ENCODE measurements at regions not wholly inside any gene's neighbourhood (a gene's known extent, or its start where the extent isn't known, plus 50 kb on each side); places are given as distances from the start of the nearest gene placed in this dataset.

DNA sequence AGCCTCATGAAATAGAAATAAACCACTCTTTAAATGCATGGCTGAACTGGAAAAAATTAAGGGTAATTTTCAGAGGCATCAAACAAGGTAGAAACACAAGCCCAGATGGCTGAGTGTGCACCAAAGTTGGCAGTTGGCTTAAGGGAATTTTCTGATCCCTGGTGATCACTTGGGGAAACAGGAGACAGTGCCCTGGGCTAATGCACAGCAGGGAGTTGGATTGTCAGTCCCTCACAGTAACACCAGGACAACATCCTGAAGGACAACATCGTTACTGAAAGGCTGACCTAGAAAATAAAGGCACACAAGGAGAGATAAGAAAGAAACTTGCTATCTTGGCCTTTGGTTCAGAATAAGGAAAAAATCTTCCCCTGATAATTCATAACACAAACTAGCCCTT, 417.0 kb downstream of the SLC4A3 start:
- no peak for DNase-seq (ENCODE audit: extremely low spot score)
- POLR2A ChIA-PET = no interaction called here
- CTCF ChIA-PET = no interaction called here
- TF ChIP-seq SUZ12 (IDR thresholded peaks at IDR 0.05) = no peak
- TF ChIP-seq BHLHE40 (IDR thresholded peaks at IDR 0.05; ENCODE audit: borderline replicate concordance) = no peak
- no peak for TF ChIP-seq ELF4 (IDR thresholded peaks at IDR 0.05)
- TF ChIP-seq FOXK2 (IDR thresholded peaks at IDR 0.05) = no peak
- TF ChIP-seq SP1 (IDR thresholded peaks at IDR 0.05) = no peak
- no peak for TF ChIP-seq L3MBTL2 (conservative IDR thresholded peaks at IDR 0.05)
- no peak for TF ChIP-seq PKNOX1 (IDR thresholded peaks at IDR 0.05)
- no peak for TF ChIP-seq FOXM1 (IDR thresholded peaks at IDR 0.05; ENCODE audit: borderline replicate concordance)
- no peak for TF ChIP-seq LEF1 (IDR thresholded peaks at IDR 0.05; ENCODE audit: borderline replicate concordance)
- no peak for TF ChIP-seq ZNF384 (IDR thresholded peaks at IDR 0.05)
- TF ChIP-seq HDGF (IDR thresholded peaks at IDR 0.05; ENCODE audit: borderline replicate concordance) = no peak
- TF ChIP-seq NFRKB (IDR thresholded peaks at IDR 0.05) = no peak
- no peak for TF ChIP-seq FOXA1 (IDR thresholded peaks at IDR 0.05)

DNA sequence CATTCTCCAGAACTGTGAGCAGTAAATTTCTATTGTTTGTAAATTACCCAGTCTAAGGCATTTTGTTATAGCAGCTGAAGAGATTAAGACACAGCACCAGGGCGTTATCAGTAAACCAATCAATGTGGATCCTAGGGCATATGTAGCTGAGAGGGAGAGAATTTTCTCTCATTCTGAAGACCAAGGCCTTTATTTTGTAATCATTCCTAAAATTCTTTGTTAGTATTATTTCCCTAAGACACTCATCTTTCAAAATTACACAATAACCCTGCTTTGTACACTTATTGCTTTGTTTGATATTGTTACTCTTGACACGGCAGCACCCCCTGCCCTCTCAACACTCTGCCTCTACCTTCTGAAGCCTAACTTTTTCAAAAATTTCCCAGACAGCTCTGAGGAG, 419.1 kb downstream of the SLC4A3 start:
- DNase-seq (ENCODE audit: extremely low spot score) = no peak
- TF ChIP-seq BHLHE40 (IDR thresholded peaks at IDR 0.05; ENCODE audit: borderline replicate concordance) = no peak
- no peak for TF ChIP-seq HDGF (IDR thresholded peaks at IDR 0.05; ENCODE audit: borderline replicate concordance)
- TF ChIP-seq FOXK2 (IDR thresholded peaks at IDR 0.05) = no peak
- no peak for TF ChIP-seq SP1 (IDR thresholded peaks at IDR 0.05)
- no peak for TF ChIP-seq LEF1 (IDR thresholded peaks at IDR 0.05; ENCODE audit: borderline replicate concordance)
- no peak for TF ChIP-seq L3MBTL2 (conservative IDR thresholded peaks at IDR 0.05)
- no peak for TF ChIP-seq ELF4 (IDR thresholded peaks at IDR 0.05)
- no peak for TF ChIP-seq ARNT (IDR thresholded peaks at IDR 0.05)
- TF ChIP-seq SUZ12 (IDR thresholded peaks at IDR 0.05) = no peak
- no peak for TF ChIP-seq NFRKB (IDR thresholded peaks at IDR 0.05)
- no peak for TF ChIP-seq TARDBP (IDR thresholded peaks at IDR 0.05)
- no peak for TF ChIP-seq FOXM1 (IDR thresholded peaks at IDR 0.05; ENCODE audit: borderline replicate concordance)
- TF ChIP-seq FOXA1 (IDR thresholded peaks at IDR 0.05) = no peak
- TF ChIP-seq ZNF384 (IDR thresholded peaks at IDR 0.05) = no peak
- no peak for TF ChIP-seq PKNOX1 (IDR thresholded peaks at IDR 0.05)
- TF ChIP-seq CTBP1 (IDR thresholded peaks at IDR 0.05; ENCODE audit: borderline replicate concordance) = no peak
- POLR2A ChIA-PET = no interaction called here
- CTCF ChIA-PET = no interaction called here

GRCh38 chr2:220051716-220052115, 424.3 kb downstream of the SLC4A3 start:
- no peak for DNase-seq (ENCODE audit: extremely low spot score)
- POLR2A ChIA-PET = no interaction called here
- TF ChIP-seq SUZ12 (IDR thresholded peaks at IDR 0.05) (no peak), SP1 (IDR thresholded peaks at IDR 0.05) (no peak), FOXM1 (IDR thresholded peaks at IDR 0.05; ENCODE audit: borderline replicate concordance) (no peak), FOXA1 (IDR thresholded peaks at IDR 0.05) (no peak)
- CTCF ChIA-PET = no interaction called here

DNA sequence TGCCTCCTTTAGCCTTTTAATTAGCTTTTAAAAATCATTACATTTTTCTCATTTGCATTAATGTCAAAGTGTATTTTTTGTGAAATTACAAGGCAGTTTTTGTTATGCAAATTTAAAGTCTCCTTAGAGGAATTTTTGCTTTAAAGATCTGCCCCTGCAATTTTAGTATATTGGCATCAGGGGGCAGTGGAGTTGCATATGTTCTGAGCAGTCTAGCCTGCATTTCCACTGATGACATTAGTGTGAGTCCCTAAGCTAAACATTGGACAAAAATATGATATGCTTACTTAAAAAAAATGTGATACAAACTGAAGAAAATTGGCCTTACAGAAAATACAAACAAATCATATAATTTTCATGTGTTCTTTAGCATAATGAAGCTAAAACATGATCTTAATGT, 426.5 kb downstream of the SLC4A3 start:
- TF ChIP-seq SP1 (IDR thresholded peaks at IDR 0.05) (no peak), ELF4 (IDR thresholded peaks at IDR 0.05) (no peak), HDGF (IDR thresholded peaks at IDR 0.05; ENCODE audit: borderline replicate concordance) (no peak), CTBP1 (IDR thresholded peaks at IDR 0.05; ENCODE audit: borderline replicate concordance) (no peak), SUZ12 (IDR thresholded peaks at IDR 0.05) (no peak), NFRKB (IDR thresholded peaks at IDR 0.05) (no peak), ZNF384 (IDR thresholded peaks at IDR 0.05) (no peak), FOXA1 (IDR thresholded peaks at IDR 0.05) (no peak), PKNOX1 (IDR thresholded peaks at IDR 0.05) (no peak), TARDBP (IDR thresholded peaks at IDR 0.05) (no peak), BHLHE40 (IDR thresholded peaks at IDR 0.05; ENCODE audit: borderline replicate concordance) (no peak), L3MBTL2 (conservative IDR thresholded peaks at IDR 0.05) (no peak)
- no peak for DNase-seq (ENCODE audit: extremely low spot score)
- POLR2A ChIA-PET = no interaction called here
- CTCF ChIA-PET = no interaction called here

- no peak for DNase-seq (ENCODE audit: extremely low spot score)
- CTCF ChIA-PET = no interaction called here
- POLR2A ChIA-PET = no interaction called here
- TF ChIP-seq BHLHE40 (IDR thresholded peaks at IDR 0.05; ENCODE audit: borderline replicate concordance) = no peak
- TF ChIP-seq FOXA1 (IDR thresholded peaks at IDR 0.05) = no peak
- no peak for TF ChIP-seq PKNOX1 (IDR thresholded peaks at IDR 0.05)
- no peak for TF ChIP-seq ZNF384 (IDR thresholded peaks at IDR 0.05)
- TF ChIP-seq HDGF (IDR thresholded peaks at IDR 0.05; ENCODE audit: borderline replicate concordance) = no peak
- no peak for TF ChIP-seq LEF1 (IDR thresholded peaks at IDR 0.05; ENCODE audit: borderline replicate concordance)
- no peak for TF ChIP-seq TARDBP (IDR thresholded peaks at IDR 0.05)
- TF ChIP-seq L3MBTL2 (conservative IDR thresholded peaks at IDR 0.05) = no peak
- TF ChIP-seq SUZ12 (IDR thresholded peaks at IDR 0.05) = no peak
- no peak for TF ChIP-seq SP1 (IDR thresholded peaks at IDR 0.05)
- TF ChIP-seq CTBP1 (IDR thresholded peaks at IDR 0.05; ENCODE audit: borderline replicate concordance) = no peak
- no peak for TF ChIP-seq FOXK2 (IDR thresholded peaks at IDR 0.05)
- no peak for TF ChIP-seq ARNT (IDR thresholded peaks at IDR 0.05)
- no peak for TF ChIP-seq FOXM1 (IDR thresholded peaks at IDR 0.05; ENCODE audit: borderline replicate concordance)
Measured at GRCh38 chr2:220057391-220057790, 430.0 kb downstream of the SLC4A3 start.

DNA sequence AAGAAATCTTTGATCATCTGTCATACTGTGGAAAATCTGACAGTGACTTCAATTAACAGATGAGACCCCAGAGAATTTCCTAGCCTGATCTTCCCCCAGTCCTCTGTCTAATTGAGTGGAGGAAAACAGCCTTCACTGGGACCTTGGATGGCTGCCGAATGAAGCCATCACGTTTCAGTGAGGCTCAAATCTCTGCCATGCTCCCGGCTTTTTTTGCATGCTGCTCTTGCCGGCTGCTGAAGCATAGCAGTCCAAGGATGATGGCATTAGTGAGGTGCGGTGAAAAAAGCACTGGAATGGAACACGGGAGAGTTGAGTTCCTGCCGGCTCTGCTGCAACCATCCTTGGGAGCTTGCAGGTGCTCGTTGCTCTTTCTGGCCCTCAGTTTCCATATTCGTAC, 430.5 kb downstream of the SLC4A3 start:
- no peak for DNase-seq (ENCODE audit: extremely low spot score)
- TF ChIP-seq ZNF384 (IDR thresholded peaks at IDR 0.05) (no peak), ARNT (IDR thresholded peaks at IDR 0.05) (no peak), ELF4 (IDR thresholded peaks at IDR 0.05) (no peak), HDGF (IDR thresholded peaks at IDR 0.05; ENCODE audit: borderline replicate concordance) (no peak), FOXM1 (IDR thresholded peaks at IDR 0.05; ENCODE audit: borderline replicate concordance) (no peak), SP1 (IDR thresholded peaks at IDR 0.05) (no peak), FOXA1 (IDR thresholded peaks at IDR 0.05) (no peak), NFRKB (IDR thresholded peaks at IDR 0.05) (no peak), SUZ12 (IDR thresholded peaks at IDR 0.05) (no peak), FOXK2 (IDR thresholded peaks at IDR 0.05) (no peak), CTBP1 (IDR thresholded peaks at IDR 0.05; ENCODE audit: borderline replicate concordance) (no peak), L3MBTL2 (conservative IDR thresholded peaks at IDR 0.05) (no peak), LEF1 (IDR thresholded peaks at IDR 0.05; ENCODE audit: borderline replicate concordance) (no peak), BHLHE40 (IDR thresholded peaks at IDR 0.05; ENCODE audit: borderline replicate concordance) (no peak), TARDBP (IDR thresholded peaks at IDR 0.05) (no peak), PKNOX1 (IDR thresholded peaks at IDR 0.05) (no peak)
- POLR2A ChIA-PET = no interaction called here
- CTCF ChIA-PET = no interaction called here

Measured in HEK293T (cell line).